ENCODE measurements at regions not wholly inside any gene's neighbourhood (a gene's known extent, or its start where the extent isn't known, plus 50 kb on each side); places are given as distances from the start of the nearest gene placed in this dataset.
"Not testable (repeated sequence)": the region's sequence is repeated elsewhere in the genome, so short reads cannot be mapped to it uniquely, and the experiment has no call there.

GRCh38 chr6:11411593-11411992 is 126.0 kb upstream of the TMEM170B start:
- DNase-seq (ENCODE audit: low spot score) (no peak), ATAC-seq (no peak)

GRCh38 chr6:11410539-11411307 is 126.8 kb upstream of the TMEM170B start:
- ATAC-seq = no peak

GRCh38 chr6:11409371-11409770 is 128.2 kb upstream of the TMEM170B start:
- ATAC-seq = no peak
- DNase-seq (ENCODE audit: low spot score) = no peak

More at GRCh38 chr6:11410539-11411307, 126.8 kb upstream of the TMEM170B start:
- no peak for DNase-seq (ENCODE audit: low spot score)

GRCh38 chr6:11407414-11407813 is 130.1 kb upstream of the TMEM170B start:
- ATAC-seq = no peak

GRCh38 chr6:11404838-11405237 is 132.7 kb upstream of the TMEM170B start:
- DNase-seq (ENCODE audit: low spot score) = no peak
- ATAC-seq = peak; percentile 55

More at GRCh38 chr6:11407414-11407813, 130.1 kb upstream of the TMEM170B start:
- no peak for DNase-seq (ENCODE audit: low spot score)

GRCh38 chr6:11404081-11404480 is 133.5 kb upstream of the TMEM170B start:
- ATAC-seq (no peak), DNase-seq (ENCODE audit: low spot score) (no peak)

- ATAC-seq (no peak), DNase-seq (ENCODE audit: low spot score) (no peak)
Observed at GRCh38 chr6:11403035-11403601, 134.4 kb upstream of the TMEM170B start.

- DNase-seq (ENCODE audit: low spot score); ATAC-seq: not testable (repeated sequence)
Observed at GRCh38 chr6:11402581-11402980, 135.0 kb upstream of the TMEM170B start.

- not testable (repeated sequence) for ATAC-seq; DNase-seq (ENCODE audit: low spot score)
Observed at GRCh38 chr6:11401954-11402353, 135.6 kb upstream of the TMEM170B start.

GRCh38 chr6:11398451-11399326 is 138.9 kb upstream of the TMEM170B start:
- ATAC-seq (peak; percentile 85), DNase-seq (ENCODE audit: low spot score) (peak; percentile 78)

GRCh38 chr6:11397622-11398450 is 139.7 kb upstream of the TMEM170B start:
- no peak for ATAC-seq
- DNase-seq (ENCODE audit: low spot score) = no peak

- no peak for DNase-seq (ENCODE audit: low spot score)
- ATAC-seq = no peak
Observed at GRCh38 chr6:11396860-11397259, 140.7 kb upstream of the TMEM170B start.

GRCh38 chr6:11393713-11394627 is 143.6 kb upstream of the TMEM170B start:
- ATAC-seq (no peak), DNase-seq (ENCODE audit: low spot score) (no peak)

GRCh38 chr6:11392778-11393507 is 144.6 kb upstream of the TMEM170B start:
- DNase-seq (ENCODE audit: low spot score) (peak; percentile 91), ATAC-seq (peak; percentile 81)

GRCh38 chr6:11391934-11392777 is 145.4 kb upstream of the TMEM170B start:
- no peak for DNase-seq (ENCODE audit: low spot score)
- peak; percentile 46 for ATAC-seq

GRCh38 chr6:11389977-11390376 is 147.6 kb upstream of the TMEM170B start:
- no peak for ATAC-seq

GRCh38 chr6:11388983-11389944 is 148.3 kb upstream of the TMEM170B start:
- ATAC-seq (peak; percentile 16), DNase-seq (ENCODE audit: low spot score) (no peak)

More at GRCh38 chr6:11389977-11390376, 147.6 kb upstream of the TMEM170B start:
- no peak for DNase-seq (ENCODE audit: low spot score)

All from left lobe of liver (tissue), 2 donors.